ENCODE measurements at regions not wholly inside any gene's neighbourhood (a gene's known extent, or its start where the extent isn't known, plus 50 kb on each side); places are given as distances from the start of the nearest gene placed in this dataset.

- Histone ChIP-seq H3K4me1 (replicated peaks in 1 of 4; ENCODE audit: control insufficient read depth in 3 of 4, insufficient read depth in 4 of 4, low read length in 3 of 4) (peaks cover 0 to 9% (median 6%) of the 10 kb centered on the region in 4 experiments; a peak in 4 of 7 replicates), H3K18ac (ENCODE audit: extremely low read depth, low read length) (peak overlapping the region; percentile 52; the same call in 1 of the 2 replicates), H2BK15ac (ENCODE audit: low read length) (no peak overlapping the region), H4K20me1 (replicated peaks in 1 of 2; ENCODE audit: control insufficient read depth in 1 of 2, insufficient read depth in 2 of 2, low read length in 2 of 2) (no peaks in the 10 kb centered on the region), H3K23me2 (ENCODE audit: low read depth, low read length) (no peaks in the 10 kb centered on the region; the same call in 1 of the 2 replicates), H3K56ac (replicated peaks; ENCODE audit: insufficient read length, low read depth, low read length) (no peak overlapping the region), H2BK5ac (ENCODE audit: low read depth, low read length) (peak overlapping the region; percentile 63; the same call in 1 of the 2 replicates), H4K91ac (replicated peaks; ENCODE audit: insufficient read length, low read length) (peak overlapping the region; percentile 83), H3K79me2 (ENCODE audit: control insufficient read depth in 1 of 2, insufficient read depth in 2 of 2, low read length in 2 of 2) (no peaks in the 10 kb centered on the region), H3K36me3 (ENCODE audit: control insufficient read depth in 2 of 4, insufficient read depth in 4 of 4, low read length in 3 of 4) (peaks cover 0 to 6% (median 2%) of the 10 kb centered on the region in 4 experiments; a peak in 2 of 8 replicates), H3K14ac (ENCODE audit: insufficient read length) (no peak overlapping the region), H3K4me2 (ENCODE audit: insufficient read depth in 1 of 2, low read depth in 2 of 2, low read length in 2 of 2) (peak overlapping the region; percentile 42 to 48; a peak in 3 of 4 replicates), H3K4me3 (ENCODE audit: extremely low read depth in 1 of 4, insufficient read depth in 2 of 4, low read depth in 3 of 4, low read length in 4 of 4) (peak overlapping the region in 1 of 4 experiments; percentile 25; a peak in 1 of 8 replicates), H2BK20ac (ENCODE audit: low read length) (0 out of 2 replicates have a peak overlapping the region, but pooled peaks have one; percentile 72), H3K9me3 (ENCODE audit: insufficient read depth in 2 of 2, low read depth in 1 of 2, low read length in 1 of 2) (peaks cover 0 to 8% of the 10 kb centered on the region in 2 experiments; a peak in 1 of 4 replicates), H2AK5ac (ENCODE audit: low read depth, low read length) (no peak overlapping the region), H3K79me1 (ENCODE audit: low read depth, low read length) (no peaks in the 10 kb centered on the region), H3K27me3 (replicated peaks in 1 of 4; ENCODE audit: control insufficient read depth in 3 of 4, extremely low read depth in 1 of 4, insufficient read depth in 3 of 4, low read length in 3 of 4) (no peaks in the 10 kb centered on the region), H3K4ac (replicated peaks; ENCODE audit: insufficient read length, low read depth, low read length) (no peak overlapping the region), H4K8ac (ENCODE audit: extremely low read depth, insufficient read depth, low read length) (no peak overlapping the region), H2BK12ac (ENCODE audit: low read depth, low read length) (no peak overlapping the region), H3K23ac (ENCODE audit: insufficient read length) (no peak overlapping the region), H3K27ac (ENCODE audit: low read depth, low read length) (peak overlapping the region; percentile 35), H2BK120ac (replicated peaks; ENCODE audit: low read depth, low read length) (peak overlapping the region; percentile 66), H3K9ac (replicated peaks in 1 of 4; ENCODE audit: extremely low read depth in 1 of 4, low read depth in 3 of 4, low read length in 3 of 4) (no peak overlapping the region), H4K5ac (ENCODE audit: insufficient read length, low read depth, low read length) (peak overlapping the region; percentile 58), H2AFZ (ENCODE audit: low read length) (no peak overlapping the region)
- POLR2A ChIA-PET (ENCODE audit: partially characterized antibody) = interaction anchor here (1.2 kb wide), 1 partner anchor 551 kb away, joined by 3 read pairs; no protein-coding TSS in a partner anchor
- CTCF ChIA-PET (ENCODE audit: partially characterized antibody) = interaction anchor here (1.1 kb wide), 1 partner anchor 78 kb away, joined by 3 read pairs; no protein-coding TSS in a partner anchor
- FAIRE-seq (peak; percentile 77), DNase-seq (ENCODE audit: low read depth in 1 of 2, low spot score in 2 of 2) (peak; percentile 17 to 52)
- WGBS, 2 experiments (ENCODE audit: extremely low coverage in 1 of 2, insufficient coverage in 1 of 2, insufficient read length in 1 of 2, insufficient replicate concordance in 2 of 2, low coverage in 1 of 2, low lambda C conversion rate in 2 of 2, missing lambda C conversion rate in 1 of 2) = 4% methylated on average over 3 of the region's 3 CpGs; no CpG with 5 or more reads in 1 of the 2 experiments
- TF ChIP-seq POLR2A (IDR thresholded peaks at IDR 0.05; ENCODE audit: control extremely low read depth in 1 of 2, low read depth in 2 of 2, low read length in 2 of 2) (no peak), POU5F1 (IDR thresholded peaks at IDR 0.05; ENCODE audit: low read depth, low read length) (peak; percentile 72; the same call in 1 of the 2 replicates), TEAD4 (IDR thresholded peaks at IDR 0.05; ENCODE audit: low read depth, low read length) (peak; percentile 5; the same call in 1 of the 2 replicates), RBBP5 (IDR thresholded peaks at IDR 0.05; ENCODE audit: borderline replicate concordance, low read depth, low read length) (peak; percentile 38; the same call in 1 of the 2 replicates), SUZ12 (IDR thresholded peaks at IDR 0.05; ENCODE audit: low read length) (no peak), SIN3A (conservative IDR thresholded peaks at IDR 0.05 in 1 of 2, IDR thresholded peaks at IDR 0.05 in 1 of 2; ENCODE audit: low read depth in 1 of 2, low read length in 2 of 2) (no peak), CEBPB (IDR thresholded peaks at IDR 0.05; ENCODE audit: low read depth, low read length) (no peak), E2F6 (IDR thresholded peaks at IDR 0.05) (peak; percentile 72; the same call in 1 of the 2 replicates), GABPA (IDR thresholded peaks at IDR 0.05; ENCODE audit: borderline replicate concordance, insufficient read depth, low read length) (no peak), SP2 (IDR thresholded peaks at IDR 0.05; ENCODE audit: low read length) (no peak)
Observed at GRCh38 chr3:116849261-116849688, 139.7 kb downstream of the TUSC7 start.
